Esophagus squamous epithelium (tissue), 4 donors: ENCODE measurements at regions not wholly inside any gene's neighbourhood (a gene's known extent, or its start where the extent isn't known, plus 50 kb on each side); places are given as distances from the start of the nearest gene placed in this dataset.

Experiments
- POLR2A ChIP-seq, 4 donors: fragments of 450-650 bp; IDR thresholded peaks; one replicate each; pipeline ENCODE4 v1.6.1; 2017; ENCODE audit warnings: antibody characterized with exemption in 4 of 4, mild to moderate bottlenecking in 4 of 4, moderate library complexity in 3 of 4
- TF ChIP-seq, protein P1 (sequence below), 6 experiments: fragments of 450-650 bp in 4 of 6; fragments of 200-600 bp in 2 of 6; sonication (generic) in 2 of 6; IDR thresholded peaks; one replicate each; pipeline ENCODE4 v1.5.1; 2016 to 2019; ENCODE audit warnings: antibody characterized with exemption in 6 of 6, mild to moderate bottlenecking in 4 of 6, moderate library complexity in 4 of 6

DNA sequence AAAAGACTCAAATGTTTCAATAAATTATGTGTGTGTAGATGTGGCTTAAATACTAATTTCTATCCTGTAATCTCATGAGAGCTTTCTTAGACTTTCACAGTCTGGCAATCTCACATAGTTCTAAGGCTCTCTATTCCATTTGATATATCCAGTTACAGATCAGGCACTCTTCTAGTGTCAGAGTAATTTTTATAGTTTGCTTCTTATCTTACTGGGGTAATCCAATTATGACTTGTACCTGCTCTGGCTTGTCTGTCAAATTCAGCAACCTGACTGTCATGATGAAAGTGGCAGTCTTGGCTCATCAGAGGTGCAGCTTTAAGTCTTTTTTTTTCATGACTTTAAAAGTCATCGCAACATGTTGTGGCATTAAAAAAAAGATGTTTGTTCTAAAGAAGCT is 513.2 kb upstream of the MAN1A1 start:
- TF ChIP-seq, protein P1, sequence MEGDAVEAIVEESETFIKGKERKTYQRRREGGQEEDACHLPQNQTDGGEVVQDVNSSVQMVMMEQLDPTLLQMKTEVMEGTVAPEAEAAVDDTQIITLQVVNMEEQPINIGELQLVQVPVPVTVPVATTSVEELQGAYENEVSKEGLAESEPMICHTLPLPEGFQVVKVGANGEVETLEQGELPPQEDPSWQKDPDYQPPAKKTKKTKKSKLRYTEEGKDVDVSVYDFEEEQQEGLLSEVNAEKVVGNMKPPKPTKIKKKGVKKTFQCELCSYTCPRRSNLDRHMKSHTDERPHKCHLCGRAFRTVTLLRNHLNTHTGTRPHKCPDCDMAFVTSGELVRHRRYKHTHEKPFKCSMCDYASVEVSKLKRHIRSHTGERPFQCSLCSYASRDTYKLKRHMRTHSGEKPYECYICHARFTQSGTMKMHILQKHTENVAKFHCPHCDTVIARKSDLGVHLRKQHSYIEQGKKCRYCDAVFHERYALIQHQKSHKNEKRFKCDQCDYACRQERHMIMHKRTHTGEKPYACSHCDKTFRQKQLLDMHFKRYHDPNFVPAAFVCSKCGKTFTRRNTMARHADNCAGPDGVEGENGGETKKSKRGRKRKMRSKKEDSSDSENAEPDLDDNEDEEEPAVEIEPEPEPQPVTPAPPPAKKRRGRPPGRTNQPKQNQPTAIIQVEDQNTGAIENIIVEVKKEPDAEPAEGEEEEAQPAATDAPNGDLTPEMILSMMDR (IDR thresholded peaks at IDR 0.05) = no peak
- no peak for TF ChIP-seq POLR2A (IDR thresholded peaks at IDR 0.05)
